H1 (cell line): ENCODE measurements at regions not wholly inside any gene's neighbourhood (a gene's known extent, or its start where the extent isn't known, plus 50 kb on each side); places are given as distances from the start of the nearest gene placed in this dataset.

ENCODE experiments used
- CTCF ChIA-PET: fragments of 300-600 bp; sonication (Branson Sonifier 250); formaldehyde crosslinking; loops from one replicate; lab custom pipeline; 2021; ENCODE audit not compliant: partially characterized antibody; lab: Charles Lee
- POLR2A ChIA-PET: fragments of 300-600 bp; sonication (Branson Sonifier 250); formaldehyde crosslinking; loops from one replicate; lab custom pipeline; 2021; ENCODE audit warnings: inconsistent platforms; ENCODE audit not compliant: partially characterized antibody; lab: Charles Lee
- DNase-seq, 2 experiments: peaks; one replicate each; pipeline versions ENCODE4 v3.0.0 to v3.0.0-alpha.2; 2010 to 2022; ENCODE audit warnings: low spot score in 2 of 2, low read depth in 1 of 2, mixed read lengths in 1 of 2
- FAIRE-seq: peaks from 2 replicates; lab custom pipeline; 2011; peaks lifted over from hg19 to GRCh38; lab: Jason Lieb, UNC
- H2AFZ ChIP-seq: 2 replicates; pipeline ENCODE4 v1.8.1; 2012; ENCODE audit warnings: low read length, inconsistent platforms
- H2AK5ac ChIP-seq: 2 replicates; pipeline ENCODE4 v1.6.1; 2013; ENCODE audit warnings: low read depth, low read length
- H2BK120ac ChIP-seq: replicated peaks from 2 replicates; pipeline ENCODE3; 2013; ENCODE audit warnings: low read depth, low read length, inconsistent platforms
- H2BK12ac ChIP-seq: 2 replicates; pipeline ENCODE4 v1.6.1; 2013; ENCODE audit warnings: low read depth, low read length
- H2BK15ac ChIP-seq: 2 replicates; pipeline ENCODE4 v1.6.1; 2013; ENCODE audit warnings: low read length
- H2BK20ac ChIP-seq: 2 replicates; pipeline ENCODE4 v1.6.1; 2013; ENCODE audit warnings: low read length
- H2BK5ac ChIP-seq: 2 replicates; pipeline ENCODE4 v1.6.1; 2013; ENCODE audit warnings: low read depth, low read length
- H3K14ac ChIP-seq: 2 replicates; pipeline ENCODE4 v1.6.1; 2013; ENCODE audit warnings: inconsistent platforms; ENCODE audit not compliant: insufficient read length
- H3K18ac ChIP-seq: 2 replicates; pipeline ENCODE4 v1.6.1; 2013; ENCODE audit warnings: low read length; ENCODE audit errors: extremely low read depth
- H3K23ac ChIP-seq: 2 replicates; pipeline ENCODE4 v1.6.1; 2013; ENCODE audit warnings: inconsistent platforms; ENCODE audit not compliant: insufficient read length
- H3K23me2 ChIP-seq: 2 replicates; pipeline ENCODE4 v1.6.1; 2013; ENCODE audit warnings: low read depth, low read length
- H3K27ac ChIP-seq: 2 replicates; pipeline ENCODE4 v1.6.1; 2011; ENCODE audit warnings: low read depth, low read length, inconsistent platforms
- H3K27me3 ChIP-seq, 4 experiments: replicated peaks in 1 of 4; 1 replicate in 1 of 4; 2 replicates in 3 of 4; pipeline versions ENCODE4 v1.6.1 to v1.8.1; 2011 to 2013; ENCODE audit warnings: low read length in 3 of 4, mild to moderate bottlenecking in 3 of 4, inconsistent platforms in 2 of 4, mixed read lengths in 2 of 4, moderate library complexity in 1 of 4; ENCODE audit not compliant: control insufficient read depth in 3 of 4, insufficient read depth in 3 of 4; ENCODE audit errors: extremely low read depth in 1 of 4
- H3K36me3 ChIP-seq, 4 experiments: 2 replicates each; pipeline versions ENCODE4 v1.6.1 to v1.8.1; 2011 to 2013; ENCODE audit warnings: mild to moderate bottlenecking in 4 of 4, low read length in 3 of 4, moderate library complexity in 2 of 4, control low read depth in 1 of 4, inconsistent platforms in 1 of 4; ENCODE audit not compliant: insufficient read depth in 4 of 4, control insufficient read depth in 2 of 4
- H3K4ac ChIP-seq: replicated peaks from 2 replicates; pipeline ENCODE3; 2013; ENCODE audit warnings: low read length, low read depth, mixed read lengths, inconsistent platforms; ENCODE audit not compliant: insufficient read length
- H3K4me1 ChIP-seq, 4 experiments: replicated peaks in 1 of 4; 1 replicate in 1 of 4; 2 replicates in 3 of 4; pipeline versions ENCODE4 v1.6.1 to v1.8.1; 2011 to 2013; ENCODE audit warnings: low read length in 3 of 4, inconsistent platforms in 2 of 4, mixed read lengths in 1 of 4; ENCODE audit not compliant: insufficient read depth in 4 of 4, control insufficient read depth in 3 of 4
- H3K4me2 ChIP-seq, 2 experiments: 2 replicates each; pipeline versions ENCODE4 v1.6.1 to v1.8.1; 2011 to 2013; ENCODE audit warnings: low read depth in 2 of 2, low read length in 2 of 2, control low read depth in 1 of 2, inconsistent platforms in 1 of 2, mild to moderate bottlenecking in 1 of 2; ENCODE audit not compliant: insufficient read depth in 1 of 2
- H3K4me3 ChIP-seq, 4 experiments: fragments of 200-600, 300-600 bp in 1 of 4; sonication (generic), shearing (Covaris generic), sonication (Bioruptor Twin) in 1 of 4; 2 replicates each; pipeline versions ENCODE4 v1.5.1 to v1.8.1; 2011 to 2016; ENCODE audit warnings: low read length in 4 of 4, low read depth in 3 of 4, control low read depth in 2 of 4, inconsistent platforms in 2 of 4, mild to moderate bottlenecking in 2 of 4, mixed read lengths in 1 of 4, moderate library complexity in 1 of 4; ENCODE audit not compliant: insufficient read depth in 2 of 4; ENCODE audit errors: extremely low read depth in 1 of 4
- H3K56ac ChIP-seq: replicated peaks from 2 replicates; pipeline ENCODE3; 2013; ENCODE audit warnings: low read depth, mild to moderate bottlenecking, mixed read lengths, low read length, inconsistent platforms; ENCODE audit not compliant: insufficient read length
- H3K79me1 ChIP-seq: 2 replicates; pipeline ENCODE4 v1.6.1; 2013; ENCODE audit warnings: low read depth, low read length, control low read depth
- H3K79me2 ChIP-seq, 2 experiments: 2 replicates each; pipeline versions ENCODE4 v1.6.1 to v1.8.1; 2012 to 2013; ENCODE audit warnings: low read length in 2 of 2, mild to moderate bottlenecking in 2 of 2, inconsistent platforms in 1 of 2; ENCODE audit not compliant: insufficient read depth in 2 of 2, control insufficient read depth in 1 of 2
- H3K9ac ChIP-seq, 4 experiments: replicated peaks in 1 of 4; 1 replicate in 1 of 4; 2 replicates in 3 of 4; pipeline versions ENCODE4 v1.6.1 to v1.8.1; 2011 to 2013; ENCODE audit warnings: low read depth in 3 of 4, low read length in 3 of 4, control low read depth in 2 of 4, mild to moderate bottlenecking in 2 of 4, moderate library complexity in 2 of 4, inconsistent platforms in 1 of 4; ENCODE audit errors: extremely low read depth in 1 of 4
- H3K9me3 ChIP-seq, 2 experiments: 2 replicates each; pipeline versions ENCODE4 v1.6.1 to v1.8.1; 2012 to 2013; ENCODE audit warnings: mild to moderate bottlenecking in 2 of 2, moderate library complexity in 2 of 2, control low read depth in 1 of 2, inconsistent platforms in 1 of 2, low read depth in 1 of 2, low read length in 1 of 2, mixed read lengths in 1 of 2; ENCODE audit not compliant: insufficient read depth in 2 of 2
- H4K20me1 ChIP-seq, 2 experiments: replicated peaks in 1 of 2; 2 replicates each; pipeline versions ENCODE3 to v1.8.1; 2011 to 2013; ENCODE audit warnings: inconsistent platforms in 2 of 2, low read length in 2 of 2, mild to moderate bottlenecking in 1 of 2; ENCODE audit not compliant: insufficient read depth in 2 of 2, control insufficient read depth in 1 of 2
- H4K5ac ChIP-seq: 2 replicates; pipeline ENCODE4 v1.6.1; 2013; ENCODE audit warnings: low read length, low read depth, mixed read lengths, inconsistent platforms; ENCODE audit not compliant: insufficient read length
- H4K8ac ChIP-seq: 2 replicates; pipeline ENCODE4 v1.8.0; 2013; ENCODE audit warnings: mild to moderate bottlenecking, moderate library complexity, low read length, inconsistent platforms; ENCODE audit not compliant: insufficient read depth; ENCODE audit errors: extremely low read depth
- H4K91ac ChIP-seq: replicated peaks from 2 replicates; pipeline ENCODE3; 2013; ENCODE audit warnings: low read length, mixed read lengths, inconsistent platforms; ENCODE audit not compliant: insufficient read length
- BACH1 ChIP-seq: IDR thresholded peaks from 2 replicates; pipeline ENCODE4 v1.6.1; 2012; ENCODE audit warnings: low read length, improper control_type of control experiment
- WGBS, 2 experiments: shearing (Covaris generic) in 1 of 2; methylation state at CpG; one replicate each; pipeline versions ENCODE4 v1.1.6 to v1.1.7; 2013 to 2015; ENCODE audit warnings: low lambda C conversion rate in 2 of 2, mixed read lengths in 2 of 2, inconsistent platforms in 1 of 2, low coverage in 1 of 2, missing lambda C conversion rate in 1 of 2; ENCODE audit not compliant: insufficient replicate concordance in 2 of 2, insufficient coverage in 1 of 2, insufficient read length in 1 of 2; ENCODE audit errors: extremely low coverage in 1 of 2, missing lambda C conversion rate in 1 of 2; 5-methylcytosine and 5-hydroxymethylcytosine counted together

DNA sequence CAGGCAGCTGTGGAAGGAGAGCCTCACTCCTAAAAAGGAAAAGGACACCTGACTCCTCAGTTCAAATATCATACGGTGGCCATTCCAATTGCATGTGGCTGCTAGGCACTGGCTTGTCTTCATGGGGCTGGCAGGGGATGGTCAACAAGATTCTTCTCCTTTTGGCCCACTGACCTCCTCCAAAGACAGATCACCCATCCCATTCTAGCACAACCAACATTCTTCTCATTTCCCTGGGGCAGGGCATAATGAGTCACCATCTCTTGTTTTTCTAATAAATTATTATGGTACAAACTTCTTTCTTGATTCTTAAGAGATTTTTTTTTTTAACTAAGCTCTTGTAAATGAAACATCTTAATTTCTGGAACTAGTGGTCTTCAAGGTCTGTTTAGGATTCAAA lies 136.7 kb upstream of the NBEA start:
- FAIRE-seq (no peak), DNase-seq (no peak)
- H3K9ac ChIP-seq = no peak overlapping the region
- no peak overlapping the region for H3K14ac ChIP-seq
- H3K4me3 ChIP-seq = no peak overlapping the region
- no peak overlapping the region for H2AK5ac ChIP-seq
- no peak overlapping the region for H3K27ac ChIP-seq
- H2BK5ac ChIP-seq = no peak overlapping the region
- no peak overlapping the region for H4K8ac ChIP-seq
- H3K56ac ChIP-seq = no peak overlapping the region
- H3K4me1 ChIP-seq = no peaks in the 10 kb centered on the region
- no peak overlapping the region for H4K5ac ChIP-seq
- H2BK15ac ChIP-seq = no peak overlapping the region
- no peaks in the 10 kb centered on the region for H4K20me1 ChIP-seq
- H3K18ac ChIP-seq = no peak overlapping the region
- H2AFZ ChIP-seq = no peak overlapping the region
- no peak overlapping the region for H3K4me2 ChIP-seq
- H2BK20ac ChIP-seq = no peak overlapping the region
- no peaks in the 10 kb centered on the region for H3K9me3 ChIP-seq
- no peak overlapping the region for H4K91ac ChIP-seq
- no peaks in the 10 kb centered on the region for H3K23me2 ChIP-seq
- no peaks in the 10 kb centered on the region for H3K79me1 ChIP-seq
- TF ChIP-seq BACH1 = no peak
- no peaks in the 10 kb centered on the region for H3K36me3 ChIP-seq
- no peaks in the 10 kb centered on the region for H3K27me3 ChIP-seq
- H3K4ac ChIP-seq = no peak overlapping the region
- CTCF ChIA-PET = interaction anchor here (0.5 to 0.7 kb wide), 2 partner anchors 28 to 219 kb away, joined by 3 read pairs; no protein-coding TSS in a partner anchor
- 94% methylated on average over 1 of the region's 1 CpG; no CpG with 5 or more reads in 1 of the 2 experiments for WGBS, 2 experiments
- H2BK12ac ChIP-seq = no peak overlapping the region
- POLR2A ChIA-PET = no interaction called here
- H3K23ac ChIP-seq = no peak overlapping the region
- H2BK120ac ChIP-seq = no peak overlapping the region
- no peaks in the 10 kb centered on the region for H3K79me2 ChIP-seq
